ENCODE measurements at regions not wholly inside any gene's neighbourhood (a gene's known extent, or its start where the extent isn't known, plus 50 kb on each side); places are given as distances from the start of the nearest gene placed in this dataset.

DNA sequence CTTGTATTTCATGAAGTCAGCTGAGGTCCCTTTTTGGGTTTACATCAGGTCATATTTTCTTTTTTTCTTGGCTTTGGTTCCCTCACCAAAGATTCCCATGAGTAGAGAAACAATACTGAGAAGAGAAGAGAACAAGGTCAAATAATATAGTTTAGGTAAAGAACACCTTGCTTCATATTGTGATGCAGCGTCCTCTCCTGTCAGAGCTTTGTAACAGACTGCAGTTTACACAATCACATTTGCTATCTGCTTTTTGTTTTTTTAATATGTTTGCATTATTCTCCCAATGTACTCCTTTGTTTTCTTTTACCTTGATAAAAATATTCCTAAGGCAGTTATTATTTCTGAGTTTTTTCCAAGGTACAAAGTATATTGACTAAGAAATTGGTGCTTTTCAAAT lies 283.2 kb downstream of the SHOX2 start:
- TF ChIP-seq, protein P1, sequence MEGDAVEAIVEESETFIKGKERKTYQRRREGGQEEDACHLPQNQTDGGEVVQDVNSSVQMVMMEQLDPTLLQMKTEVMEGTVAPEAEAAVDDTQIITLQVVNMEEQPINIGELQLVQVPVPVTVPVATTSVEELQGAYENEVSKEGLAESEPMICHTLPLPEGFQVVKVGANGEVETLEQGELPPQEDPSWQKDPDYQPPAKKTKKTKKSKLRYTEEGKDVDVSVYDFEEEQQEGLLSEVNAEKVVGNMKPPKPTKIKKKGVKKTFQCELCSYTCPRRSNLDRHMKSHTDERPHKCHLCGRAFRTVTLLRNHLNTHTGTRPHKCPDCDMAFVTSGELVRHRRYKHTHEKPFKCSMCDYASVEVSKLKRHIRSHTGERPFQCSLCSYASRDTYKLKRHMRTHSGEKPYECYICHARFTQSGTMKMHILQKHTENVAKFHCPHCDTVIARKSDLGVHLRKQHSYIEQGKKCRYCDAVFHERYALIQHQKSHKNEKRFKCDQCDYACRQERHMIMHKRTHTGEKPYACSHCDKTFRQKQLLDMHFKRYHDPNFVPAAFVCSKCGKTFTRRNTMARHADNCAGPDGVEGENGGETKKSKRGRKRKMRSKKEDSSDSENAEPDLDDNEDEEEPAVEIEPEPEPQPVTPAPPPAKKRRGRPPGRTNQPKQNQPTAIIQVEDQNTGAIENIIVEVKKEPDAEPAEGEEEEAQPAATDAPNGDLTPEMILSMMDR (IDR thresholded peaks at IDR 0.05; ENCODE audit: low read depth, low read length): no peak
- no peak for TF ChIP-seq POLR2A (IDR thresholded peaks at IDR 0.05; ENCODE audit: extremely low read depth, insufficient read length)
